ENCODE measurements at regions not wholly inside any gene's neighbourhood (a gene's known extent, or its start where the extent isn't known, plus 50 kb on each side); places are given as distances from the start of the nearest gene placed in this dataset.
"Not testable (repeated sequence)": the region's sequence is repeated elsewhere in the genome, so short reads cannot be mapped to it uniquely, and the experiment has no call there.

GRCh38 chr14:84485036-84485435 lies 1044.9 kb upstream of the FLRT2 start:
- H3K9me3 Mint-ChIP-seq, result peaks cover 6% of the 10 kb centered on the region
- H3K4me1 Mint-ChIP-seq, result no peaks in the 10 kb centered on the region
- H3K27ac Mint-ChIP-seq, result no peak overlapping the region
- H3K36me3 Mint-ChIP-seq, result no peaks in the 10 kb centered on the region
- no peak overlapping the region for H3K4me3 Mint-ChIP-seq
- no peaks in the 10 kb centered on the region for H3K27me3 Mint-ChIP-seq
- no peak for ATAC-seq

GRCh38 chr14:84490081-84490480 lies 1039.9 kb upstream of the FLRT2 start:
- H3K9me3 Mint-ChIP-seq, result peaks cover 4% of the 10 kb centered on the region
- no peak overlapping the region for H3K4me3 Mint-ChIP-seq
- no peaks in the 10 kb centered on the region for H3K27me3 Mint-ChIP-seq
- ATAC-seq, result no peak
- no peaks in the 10 kb centered on the region for H3K4me1 Mint-ChIP-seq
- H3K27ac Mint-ChIP-seq, result no peak overlapping the region
- no peaks in the 10 kb centered on the region for H3K36me3 Mint-ChIP-seq

GRCh38 chr14:84492685-84493084 lies 1037.3 kb upstream of the FLRT2 start:
- Mint-ChIP-seq H3K27me3 (no peaks in the 10 kb centered on the region), H3K36me3 (no peaks in the 10 kb centered on the region), H3K27ac (no peak overlapping the region), H3K4me1 (no peaks in the 10 kb centered on the region), H3K4me3 (no peak overlapping the region), H3K9me3 (peaks cover 7% of the 10 kb centered on the region)
- no peak for ATAC-seq

GRCh38 chr14:84493779-84494178 lies 1036.2 kb upstream of the FLRT2 start:
- Mint-ChIP-seq H3K4me3 (no peak overlapping the region), H3K27ac (no peak overlapping the region), H3K27me3 (no peaks in the 10 kb centered on the region), H3K9me3 (peaks cover 3% of the 10 kb centered on the region), H3K36me3 (no peaks in the 10 kb centered on the region), H3K4me1 (no peaks in the 10 kb centered on the region)
- no peak for ATAC-seq

GRCh38 chr14:84496677-84497076 lies 1033.3 kb upstream of the FLRT2 start:
- Mint-ChIP-seq H3K4me1 (no peaks in the 10 kb centered on the region), H3K4me3 (no peak overlapping the region), H3K36me3 (no peaks in the 10 kb centered on the region), H3K27ac (no peak overlapping the region), H3K9me3 (peaks cover 3% of the 10 kb centered on the region), H3K27me3 (no peaks in the 10 kb centered on the region)
- no peak for ATAC-seq

- peaks cover 17% of the 10 kb centered on the region for H3K9me3 Mint-ChIP-seq
- not testable (repeated sequence) for ATAC-seq, H3K4me1 Mint-ChIP-seq, H3K27ac Mint-ChIP-seq, H3K27me3 Mint-ChIP-seq, H3K36me3 Mint-ChIP-seq, H3K4me3 Mint-ChIP-seq
Observed at GRCh38 chr14:84512823-84513222, 1017.1 kb upstream of the FLRT2 start.

GRCh38 chr14:84519836-84520235 lies 1010.1 kb upstream of the FLRT2 start:
- no peak overlapping the region for H3K27ac Mint-ChIP-seq
- no peaks in the 10 kb centered on the region for H3K27me3 Mint-ChIP-seq
- no peaks in the 10 kb centered on the region for H3K36me3 Mint-ChIP-seq
- H3K9me3 Mint-ChIP-seq, result peaks cover 2% of the 10 kb centered on the region
- H3K4me3 Mint-ChIP-seq, result no peak overlapping the region
- ATAC-seq, result no peak
- H3K4me1 Mint-ChIP-seq, result no peaks in the 10 kb centered on the region

GRCh38 chr14:84520711-84521338 lies 1009.1 kb upstream of the FLRT2 start:
- H3K9me3 Mint-ChIP-seq, result peaks cover 9% of the 10 kb centered on the region
- no peak overlapping the region for H3K4me3 Mint-ChIP-seq
- no peak for ATAC-seq

GRCh38 chr14:84523746-84524145 lies 1006.2 kb upstream of the FLRT2 start:
- no peaks in the 10 kb centered on the region for H3K36me3 Mint-ChIP-seq
- no peak overlapping the region for H3K4me3 Mint-ChIP-seq
- H3K27me3 Mint-ChIP-seq, result no peaks in the 10 kb centered on the region
- H3K4me1 Mint-ChIP-seq, result no peaks in the 10 kb centered on the region
- H3K9me3 Mint-ChIP-seq, result peaks cover 8% of the 10 kb centered on the region
- no peak overlapping the region for H3K27ac Mint-ChIP-seq
- no peak for ATAC-seq

More at GRCh38 chr14:84520711-84521338, 1009.1 kb upstream of the FLRT2 start:
- no peak overlapping the region for H3K27ac Mint-ChIP-seq
- H3K36me3 Mint-ChIP-seq, result no peaks in the 10 kb centered on the region
- no peaks in the 10 kb centered on the region for H3K4me1 Mint-ChIP-seq
- H3K27me3 Mint-ChIP-seq, result no peaks in the 10 kb centered on the region

- Mint-ChIP-seq H3K4me1 (no peaks in the 10 kb centered on the region), H3K27ac (no peak overlapping the region), H3K36me3 (no peaks in the 10 kb centered on the region), H3K27me3 (no peaks in the 10 kb centered on the region), H3K9me3 (peaks cover 8% of the 10 kb centered on the region), H3K4me3 (no peak overlapping the region)
- ATAC-seq, result no peak
Observed at GRCh38 chr14:84527706-84528105, 1002.2 kb upstream of the FLRT2 start.

- Mint-ChIP-seq H3K27me3 (no peaks in the 10 kb centered on the region), H3K36me3 (no peaks in the 10 kb centered on the region), H3K4me1 (no peaks in the 10 kb centered on the region), H3K9me3 (peaks cover 3% of the 10 kb centered on the region), H3K27ac (no peak overlapping the region), H3K4me3 (no peak overlapping the region)
- no peak for ATAC-seq
Observed at GRCh38 chr14:84532016-84532415, 997.9 kb upstream of the FLRT2 start.

GRCh38 chr14:84533181-84533725 lies 996.7 kb upstream of the FLRT2 start:
- no peak for ATAC-seq
- Mint-ChIP-seq H3K27ac (no peak overlapping the region), H3K4me1 (no peaks in the 10 kb centered on the region), H3K9me3 (peaks cover 3% of the 10 kb centered on the region), H3K36me3 (no peaks in the 10 kb centered on the region), H3K4me3 (no peak overlapping the region), H3K27me3 (no peaks in the 10 kb centered on the region)

- H3K9me3 Mint-ChIP-seq, result peaks cover 3% of the 10 kb centered on the region
- H3K4me1 Mint-ChIP-seq, result no peaks in the 10 kb centered on the region
- no peaks in the 10 kb centered on the region for H3K27me3 Mint-ChIP-seq
- H3K4me3 Mint-ChIP-seq, result no peak overlapping the region
- H3K36me3 Mint-ChIP-seq, result no peaks in the 10 kb centered on the region
- no peak overlapping the region for H3K27ac Mint-ChIP-seq
- ATAC-seq, result no peak
Observed at GRCh38 chr14:84533791-84534190, 996.2 kb upstream of the FLRT2 start.

GRCh38 chr14:84535484-84535883 lies 994.5 kb upstream of the FLRT2 start:
- Mint-ChIP-seq H3K4me3 (no peak overlapping the region), H3K9me3 (peaks cover 3% of the 10 kb centered on the region), H3K27me3 (no peaks in the 10 kb centered on the region), H3K27ac (no peak overlapping the region), H3K36me3 (no peaks in the 10 kb centered on the region), H3K4me1 (no peaks in the 10 kb centered on the region)
- ATAC-seq, result no peak

GRCh38 chr14:84535976-84536375 lies 994.0 kb upstream of the FLRT2 start:
- H3K4me3 Mint-ChIP-seq, result no peak overlapping the region
- H3K9me3 Mint-ChIP-seq, result peaks cover 3% of the 10 kb centered on the region
- H3K4me1 Mint-ChIP-seq, result no peaks in the 10 kb centered on the region
- H3K27ac Mint-ChIP-seq, result no peak overlapping the region
- no peaks in the 10 kb centered on the region for H3K27me3 Mint-ChIP-seq
- no peak for ATAC-seq
- H3K36me3 Mint-ChIP-seq, result no peaks in the 10 kb centered on the region

GRCh38 chr14:84541018-84541417 lies 988.9 kb upstream of the FLRT2 start:
- Mint-ChIP-seq H3K4me3 (no peak overlapping the region), H3K36me3 (no peaks in the 10 kb centered on the region), H3K27me3 (no peaks in the 10 kb centered on the region), H3K27ac (no peak overlapping the region), H3K9me3 (no peaks in the 10 kb centered on the region), H3K4me1 (no peaks in the 10 kb centered on the region)
- ATAC-seq, result no peak

All from stimulated activated memory B cell treated with anti-CD40 and anti-IgM and Interleukin-4, amounts not matched to agents 10 μg/mL and 1 μg/mL and 100 μg/mL, for 72 hours (primary cell).